SK-N-SH treated with all-trans-retinoic acid at 6 μM for 48 hours (cell line): ENCODE measurements at regions not wholly inside any gene's neighbourhood (a gene's known extent, or its start where the extent isn't known, plus 50 kb on each side); places are given as distances from the start of the nearest gene placed in this dataset.

Experiments used
- ATAC-seq: fragments of 200-7000 bp; cut with Tn5 transposase; 3 replicates; pipeline ENCODE4 v1.9.1; 2020; ENCODE audit warnings: mild to moderate bottlenecking, moderate library complexity
- ARNTL ChIP-seq: fragments of 450-650 bp; formaldehyde crosslinking; IDR thresholded peaks from 2 replicates; pipeline ENCODE4 v1.5.0; 2020; ENCODE audit warnings: low read depth, mild to moderate bottlenecking, moderate library complexity, borderline replicate concordance
- BACH2 ChIP-seq: fragments of 250-450 bp; sonication (Bioruptor Pico); IDR thresholded peaks from 2 replicates; pipeline ENCODE4 v1.9.0; 2021; ENCODE audit warnings: mild to moderate bottlenecking, borderline replicate concordance
- CSDC2 ChIP-seq: fragments of 250-450 bp; sonication (Bioruptor Pico); IDR thresholded peaks from 2 replicates; pipeline ENCODE4 v1.5.0; 2020; ENCODE audit warnings: mild to moderate bottlenecking, moderate library complexity
- GLIS3 ChIP-seq: fragments of 250-450 bp; sonication (Bioruptor Pico); IDR thresholded peaks from 2 replicates; pipeline ENCODE4 v1.5.0; 2020; ENCODE audit warnings: mild to moderate bottlenecking, moderate library complexity
- OSR1 ChIP-seq: fragments of 250-450 bp; sonication (Bioruptor Pico); IDR thresholded peaks from 2 replicates; pipeline ENCODE4 v1.8.0; 2022; ENCODE audit warnings: moderate library complexity, mild to moderate bottlenecking, inconsistent platforms
- PPARA ChIP-seq: fragments of 250-450 bp; sonication (Bioruptor Pico); IDR thresholded peaks from 2 replicates; pipeline ENCODE4 v1.5.0; 2020; ENCODE audit warnings: mild to moderate bottlenecking, borderline replicate concordance
- RARB ChIP-seq: fragments of 250-450 bp; sonication (Bioruptor Pico); IDR thresholded peaks from 2 replicates; pipeline ENCODE4 v1.8.0; 2021; ENCODE audit warnings: mild to moderate bottlenecking, moderate library complexity
- SNAI2 ChIP-seq: fragments of 250-450 bp; sonication (Bioruptor Pico); IDR thresholded peaks from 2 replicates; pipeline ENCODE4 v1.5.0; 2020; ENCODE audit warnings: mild to moderate bottlenecking, moderate library complexity
- TCF4 ChIP-seq: fragments of 250-450 bp; sonication (Bioruptor Pico); IDR thresholded peaks from 2 replicates; pipeline ENCODE4 v1.8.0; 2021; ENCODE audit warnings: mild to moderate bottlenecking, moderate library complexity, borderline replicate concordance
- TOX ChIP-seq: fragments of 250-450 bp; sonication (Bioruptor Pico); IDR thresholded peaks from 2 replicates; pipeline ENCODE4 v1.8.0; 2021; ENCODE audit warnings: mild to moderate bottlenecking, moderate library complexity, borderline replicate concordance
- ZC3H10 ChIP-seq: fragments of 250-450 bp; sonication (Bioruptor Pico); IDR thresholded peaks from 2 replicates; pipeline ENCODE4 v1.5.1; 2021; ENCODE audit warnings: mild to moderate bottlenecking, moderate library complexity
- ZFP3 ChIP-seq: fragments of 250-450 bp; sonication (Bioruptor Pico); IDR thresholded peaks from 2 replicates; pipeline ENCODE4 v1.5.0; 2020; ENCODE audit warnings: mild to moderate bottlenecking, moderate library complexity
- ZNF565 ChIP-seq: fragments of 450-650 bp; formaldehyde crosslinking; conservative IDR thresholded peaks from 2 replicates; pipeline ENCODE4 v1.5.0; 2020; ENCODE audit warnings: low read depth, mild to moderate bottlenecking, moderate library complexity
- ZNF70 ChIP-seq: fragments of 450-650 bp; formaldehyde crosslinking; IDR thresholded peaks from 2 replicates; pipeline ENCODE4 v1.5.0; 2020; ENCODE audit warnings: mild to moderate bottlenecking, moderate library complexity
- ZNF8 ChIP-seq: fragments of 450-650 bp; formaldehyde crosslinking; IDR thresholded peaks from 2 replicates; pipeline ENCODE4 v1.5.0; 2020; ENCODE audit warnings: mild to moderate bottlenecking, moderate library complexity
- TF ChIP-seq, protein P1 (sequence below): fragments of 250-450 bp; sonication (Bioruptor Pico); IDR thresholded peaks from 2 replicates; pipeline ENCODE4 v1.5.1; 2021; ENCODE audit warnings: mild to moderate bottlenecking, moderate library complexity
- TF ChIP-seq, protein P2 (sequence below): fragments of 250-450 bp; sonication (Bioruptor Pico); IDR thresholded peaks from 2 replicates; pipeline ENCODE4 v1.8.0; 2020; ENCODE audit warnings: mild to moderate bottlenecking, moderate library complexity, borderline replicate concordance
- TF ChIP-seq, protein P3 (sequence below): fragments of 250-450 bp; sonication (Bioruptor Pico); IDR thresholded peaks from 2 replicates; pipeline ENCODE4 v1.8.0; 2021; ENCODE audit warnings: low read depth, mild to moderate bottlenecking, moderate library complexity, borderline replicate concordance
- TF ChIP-seq, protein P4 (sequence below): fragments of 250-450 bp; sonication (Bioruptor Pico); IDR thresholded peaks from 2 replicates; pipeline ENCODE4 v1.5.0; 2020; ENCODE audit warnings: mild to moderate bottlenecking, moderate library complexity

DNA sequence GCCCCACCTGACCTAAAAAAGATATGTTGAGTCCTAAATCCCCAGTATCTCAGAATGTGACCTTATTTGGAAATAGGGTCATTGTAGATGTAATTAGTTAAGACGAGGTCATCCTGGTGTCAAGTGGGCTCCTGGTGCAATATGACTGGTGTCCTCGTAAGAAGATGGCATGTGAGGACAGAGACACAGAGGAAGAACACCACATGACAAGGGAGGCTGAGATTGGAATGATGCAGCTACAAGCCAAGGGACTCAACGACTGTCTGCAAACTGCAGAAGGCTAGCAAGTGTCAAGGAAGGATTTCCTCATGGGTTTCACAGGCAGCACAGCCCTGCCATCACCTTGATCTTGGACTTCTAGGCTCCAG, 100.4 kb upstream of the DAP start:
- ATAC-seq, result no peak
- TF ChIP-seq, protein P1, sequence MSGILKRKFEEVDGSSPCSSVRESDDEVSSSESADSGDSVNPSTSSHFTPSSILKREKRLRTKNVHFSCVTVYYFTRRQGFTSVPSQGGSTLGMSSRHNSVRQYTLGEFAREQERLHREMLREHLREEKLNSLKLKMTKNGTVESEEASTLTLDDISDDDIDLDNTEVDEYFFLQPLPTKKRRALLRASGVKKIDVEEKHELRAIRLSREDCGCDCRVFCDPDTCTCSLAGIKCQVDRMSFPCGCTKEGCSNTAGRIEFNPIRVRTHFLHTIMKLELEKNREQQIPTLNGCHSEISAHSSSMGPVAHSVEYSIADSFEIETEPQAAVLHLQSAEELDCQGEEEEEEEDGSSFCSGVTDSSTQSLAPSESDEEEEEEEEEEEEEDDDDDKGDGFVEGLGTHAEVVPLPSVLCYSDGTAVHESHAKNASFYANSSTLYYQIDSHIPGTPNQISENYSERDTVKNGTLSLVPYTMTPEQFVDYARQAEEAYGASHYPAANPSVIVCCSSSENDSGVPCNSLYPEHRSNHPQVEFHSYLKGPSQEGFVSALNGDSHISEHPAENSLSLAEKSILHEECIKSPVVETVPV, result no peak
- TF ChIP-seq GLIS3 (CRISPR knock-in tag) (no peak), PPARA (CRISPR knock-in tag) (no peak), TOX (CRISPR knock-in tag) (no peak), ZC3H10 (CRISPR knock-in tag) (no peak), ZNF8 (CRISPR knock-in tag) (no peak), TCF4 (no peak), RARB (no peak), ZNF70 (CRISPR knock-in tag) (no peak), BACH2 (CRISPR knock-in tag) (no peak), SNAI2 (CRISPR knock-in tag) (no peak), ZFP3 (CRISPR knock-in tag) (no peak), ARNTL (CRISPR knock-in tag) (no peak), ZNF565 (no peak), OSR1 (CRISPR knock-in tag) (no peak)
- TF ChIP-seq, protein P2, sequence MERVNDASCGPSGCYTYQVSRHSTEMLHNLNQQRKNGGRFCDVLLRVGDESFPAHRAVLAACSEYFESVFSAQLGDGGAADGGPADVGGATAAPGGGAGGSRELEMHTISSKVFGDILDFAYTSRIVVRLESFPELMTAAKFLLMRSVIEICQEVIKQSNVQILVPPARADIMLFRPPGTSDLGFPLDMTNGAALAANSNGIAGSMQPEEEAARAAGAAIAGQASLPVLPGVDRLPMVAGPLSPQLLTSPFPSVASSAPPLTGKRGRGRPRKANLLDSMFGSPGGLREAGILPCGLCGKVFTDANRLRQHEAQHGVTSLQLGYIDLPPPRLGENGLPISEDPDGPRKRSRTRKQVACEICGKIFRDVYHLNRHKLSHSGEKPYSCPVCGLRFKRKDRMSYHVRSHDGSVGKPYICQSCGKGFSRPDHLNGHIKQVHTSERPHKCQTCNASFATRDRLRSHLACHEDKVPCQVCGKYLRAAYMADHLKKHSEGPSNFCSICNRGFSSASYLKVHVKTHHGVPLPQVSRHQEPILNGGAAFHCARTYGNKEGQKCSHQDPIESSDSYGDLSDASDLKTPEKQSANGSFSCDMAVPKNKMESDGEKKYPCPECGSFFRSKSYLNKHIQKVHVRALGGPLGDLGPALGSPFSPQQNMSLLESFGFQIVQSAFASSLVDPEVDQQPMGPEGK (CRISPR knock-in tag), result no peak

DNA sequence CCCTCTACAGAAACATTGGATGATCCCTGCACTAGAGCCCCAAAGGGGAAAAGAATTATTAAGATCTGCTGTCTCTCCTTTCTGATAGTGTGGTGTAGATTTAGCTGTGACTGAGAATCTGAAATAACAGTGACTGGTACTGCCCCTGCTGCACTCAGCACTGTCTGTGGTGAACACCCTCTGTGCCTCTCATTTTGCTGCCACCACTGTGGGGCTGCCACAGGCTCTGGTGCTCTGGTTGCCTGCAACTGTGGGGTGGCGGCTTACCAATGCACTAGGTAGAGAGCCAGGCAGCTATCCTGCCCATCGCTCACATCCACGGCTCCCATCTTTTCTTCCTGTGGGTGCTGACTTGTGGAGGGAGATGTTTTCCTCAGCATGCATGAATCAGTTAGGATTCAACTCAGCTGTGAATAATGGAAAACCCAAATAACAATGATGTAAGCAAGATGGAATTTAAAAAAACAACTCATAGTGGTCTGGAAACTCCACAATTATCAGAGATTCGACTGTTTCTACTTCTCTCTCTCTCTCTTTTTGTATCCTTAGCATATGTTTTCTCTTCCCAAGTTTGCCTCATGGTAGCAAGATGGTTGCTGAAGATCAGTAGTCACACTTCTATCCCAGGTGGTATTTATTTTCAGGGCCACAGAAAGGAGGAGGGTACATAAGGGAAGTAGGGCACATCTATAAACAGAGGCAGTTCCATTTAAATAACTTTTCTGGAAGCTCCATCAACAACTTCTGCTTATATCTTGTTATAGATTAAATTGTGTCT, 99.8 kb upstream of the DAP start:
- ATAC-seq, result no peak
- TF ChIP-seq ZNF565 (no peak), GLIS3 (CRISPR knock-in tag) (no peak), OSR1 (CRISPR knock-in tag) (no peak), ZFP3 (CRISPR knock-in tag) (no peak), TOX (CRISPR knock-in tag) (no peak), PPARA (CRISPR knock-in tag) (no peak), BACH2 (CRISPR knock-in tag) (no peak), RARB (no peak), CSDC2 (no peak)
- TF ChIP-seq, protein P3, sequence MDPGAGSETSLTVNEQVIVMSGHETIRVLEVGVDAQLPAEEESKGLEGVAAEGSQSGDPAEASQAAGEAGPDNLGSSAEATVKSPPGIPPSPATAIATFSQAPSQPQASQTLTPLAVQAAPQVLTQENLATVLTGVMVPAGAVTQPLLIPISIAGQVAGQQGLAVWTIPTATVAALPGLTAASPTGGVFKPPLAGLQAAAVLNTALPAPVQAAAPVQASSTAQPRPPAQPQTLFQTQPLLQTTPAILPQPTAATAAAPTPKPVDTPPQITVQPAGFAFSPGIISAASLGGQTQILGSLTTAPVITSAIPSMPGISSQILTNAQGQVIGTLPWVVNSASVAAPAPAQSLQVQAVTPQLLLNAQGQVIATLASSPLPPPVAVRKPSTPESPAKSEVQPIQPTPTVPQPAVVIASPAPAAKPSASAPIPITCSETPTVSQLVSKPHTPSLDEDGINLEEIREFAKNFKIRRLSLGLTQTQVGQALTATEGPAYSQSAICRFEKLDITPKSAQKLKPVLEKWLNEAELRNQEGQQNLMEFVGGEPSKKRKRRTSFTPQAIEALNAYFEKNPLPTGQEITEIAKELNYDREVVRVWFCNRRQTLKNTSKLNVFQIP (CRISPR knock-in tag), result no peak

DNA sequence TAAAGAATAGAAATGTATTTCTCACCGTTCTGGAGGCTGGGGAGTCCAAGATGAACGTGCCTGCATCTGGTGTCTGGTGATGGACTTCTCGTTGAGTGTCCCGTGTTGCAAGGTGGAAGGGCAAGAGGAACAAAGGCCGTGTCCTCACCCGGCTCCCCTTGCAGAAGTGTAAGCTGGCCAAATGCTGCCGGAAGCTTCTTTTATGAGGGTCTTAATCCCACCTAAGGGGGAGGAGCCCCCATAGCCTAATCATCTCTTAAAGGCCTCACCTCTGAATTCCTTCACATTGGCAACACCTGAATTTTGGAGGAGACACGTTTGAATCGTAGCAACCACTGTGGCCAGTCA, 99.1 kb upstream of the DAP start:
- TF ChIP-seq, protein P3 (CRISPR knock-in tag), result no peak
- no peak for TF ChIP-seq ZFP3 (CRISPR knock-in tag)
- no peak for TF ChIP-seq CSDC2
- TF ChIP-seq, protein P4, sequence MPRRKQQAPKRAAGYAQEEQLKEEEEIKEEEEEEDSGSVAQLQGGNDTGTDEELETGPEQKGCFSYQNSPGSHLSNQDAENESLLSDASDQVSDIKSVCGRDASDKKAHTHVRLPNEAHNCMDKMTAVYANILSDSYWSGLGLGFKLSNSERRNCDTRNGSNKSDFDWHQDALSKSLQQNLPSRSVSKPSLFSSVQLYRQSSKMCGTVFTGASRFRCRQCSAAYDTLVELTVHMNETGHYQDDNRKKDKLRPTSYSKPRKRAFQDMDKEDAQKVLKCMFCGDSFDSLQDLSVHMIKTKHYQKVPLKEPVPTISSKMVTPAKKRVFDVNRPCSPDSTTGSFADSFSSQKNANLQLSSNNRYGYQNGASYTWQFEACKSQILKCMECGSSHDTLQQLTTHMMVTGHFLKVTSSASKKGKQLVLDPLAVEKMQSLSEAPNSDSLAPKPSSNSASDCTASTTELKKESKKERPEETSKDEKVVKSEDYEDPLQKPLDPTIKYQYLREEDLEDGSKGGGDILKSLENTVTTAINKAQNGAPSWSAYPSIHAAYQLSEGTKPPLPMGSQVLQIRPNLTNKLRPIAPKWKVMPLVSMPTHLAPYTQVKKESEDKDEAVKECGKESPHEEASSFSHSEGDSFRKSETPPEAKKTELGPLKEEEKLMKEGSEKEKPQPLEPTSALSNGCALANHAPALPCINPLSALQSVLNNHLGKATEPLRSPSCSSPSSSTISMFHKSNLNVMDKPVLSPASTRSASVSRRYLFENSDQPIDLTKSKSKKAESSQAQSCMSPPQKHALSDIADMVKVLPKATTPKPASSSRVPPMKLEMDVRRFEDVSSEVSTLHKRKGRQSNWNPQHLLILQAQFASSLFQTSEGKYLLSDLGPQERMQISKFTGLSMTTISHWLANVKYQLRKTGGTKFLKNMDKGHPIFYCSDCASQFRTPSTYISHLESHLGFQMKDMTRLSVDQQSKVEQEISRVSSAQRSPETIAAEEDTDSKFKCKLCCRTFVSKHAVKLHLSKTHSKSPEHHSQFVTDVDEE, result no peak
- no peak for TF ChIP-seq TCF4
- no peak for TF ChIP-seq ZNF8 (CRISPR knock-in tag)
- TF ChIP-seq SNAI2 (CRISPR knock-in tag), result no peak
- no peak for TF ChIP-seq GLIS3 (CRISPR knock-in tag)
- TF ChIP-seq PPARA (CRISPR knock-in tag), result no peak
- TF ChIP-seq, all 23 proteins: peak for 0
- no peak for ATAC-seq
